ENCODE measurements at regions not wholly inside any gene's neighbourhood (a gene's known extent, or its start where the extent isn't known, plus 50 kb on each side); places are given as distances from the start of the nearest gene placed in this dataset.

DNA sequence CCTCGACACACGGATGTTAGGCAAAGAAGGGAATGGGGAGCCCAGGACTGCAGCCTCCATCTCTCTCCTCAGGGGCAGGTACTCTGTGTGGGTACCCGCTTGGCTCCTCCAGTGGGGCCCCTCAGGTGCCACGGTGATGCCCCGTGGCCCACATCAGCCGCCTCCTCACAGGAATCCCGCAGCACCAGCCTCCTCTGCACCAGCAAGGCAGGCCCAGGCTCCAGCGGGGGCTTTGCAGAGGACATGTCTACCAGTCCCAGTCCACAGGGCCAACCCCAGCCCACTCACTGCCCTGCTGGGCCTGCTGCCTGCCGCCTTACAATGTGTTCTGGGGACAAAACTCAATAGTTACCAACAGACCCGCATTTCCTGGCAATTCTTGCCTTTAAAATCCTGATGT, 61.6 kb upstream of the ADGRA1 start:
- Histone ChIP-seq H3K9ac (replicated peaks; ENCODE audit: extremely low read depth, insufficient read depth, low read length) (no peak overlapping the region), H3K79me2 (ENCODE audit: control insufficient read depth, insufficient read depth, low read length) (no peaks in the 10 kb centered on the region), H3K27me3 (ENCODE audit: control insufficient read depth in 2 of 2, insufficient read depth in 2 of 2, low read length in 2 of 2) (no peaks in the 10 kb centered on the region), H2AFZ (ENCODE audit: low read depth, low read length) (no peak overlapping the region), H4K20me1 (replicated peaks; ENCODE audit: control insufficient read depth, extremely low read depth, insufficient read depth, low read length) (no peaks in the 10 kb centered on the region), H3K4me1 (ENCODE audit: control insufficient read depth, extremely low read depth, insufficient read depth, low read length) (no peaks in the 10 kb centered on the region), H3K4me2 (ENCODE audit: insufficient read depth, low read length) (no peak overlapping the region), H3K27ac (ENCODE audit: insufficient read depth, low read depth, low read length) (no peak overlapping the region), H3K4me3 (replicated peaks in 1 of 3; ENCODE audit: insufficient read depth in 1 of 3, low read depth in 1 of 3, low read length in 3 of 3) (no peak overlapping the region), H3K36me3 (ENCODE audit: control insufficient read depth in 2 of 2, extremely low read depth in 1 of 2, insufficient read depth in 2 of 2, low read length in 2 of 2) (no peaks in the 10 kb centered on the region), H3K9me3 (replicated peaks; ENCODE audit: control insufficient read depth, insufficient read depth, low read length) (no peaks in the 10 kb centered on the region), H3K9me1 (replicated peaks; ENCODE audit: control insufficient read depth, extremely low read depth, insufficient read depth, low read length) (no peaks in the 10 kb centered on the region)
- BruUV-seq (replicated peaks), result no TSS peak
- FAIRE-seq (no peak), DNase-seq (ENCODE audit: low read depth, low spot score) (no peak)
- dilution Hi-C loops (cut with MboI; ENCODE audit: extremely low pct_ligation_motif_present, low sequenced_read_pairs) (no loop called here), intact Hi-C loops (cut with micrococcal nuclease) (no loop called here)
- POLR2A ChIA-PET, result no interaction called here
- CTCF ChIA-PET, result no interaction called here
- TF ChIP-seq JUN (IDR thresholded peaks at IDR 0.05; ENCODE audit: borderline replicate concordance, insufficient read depth, insufficient read length, low read depth), result no peak
- TF ChIP-seq POLR2A (IDR thresholded peaks at IDR 0.05; ENCODE audit: low read depth, low read length), result no peak
- TF ChIP-seq, protein P1, sequence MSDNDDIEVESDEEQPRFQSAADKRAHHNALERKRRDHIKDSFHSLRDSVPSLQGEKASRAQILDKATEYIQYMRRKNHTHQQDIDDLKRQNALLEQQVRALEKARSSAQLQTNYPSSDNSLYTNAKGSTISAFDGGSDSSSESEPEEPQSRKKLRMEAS (IDR thresholded peaks at IDR 0.05; ENCODE audit: insufficient read depth, insufficient read length), result no peak

DNA sequence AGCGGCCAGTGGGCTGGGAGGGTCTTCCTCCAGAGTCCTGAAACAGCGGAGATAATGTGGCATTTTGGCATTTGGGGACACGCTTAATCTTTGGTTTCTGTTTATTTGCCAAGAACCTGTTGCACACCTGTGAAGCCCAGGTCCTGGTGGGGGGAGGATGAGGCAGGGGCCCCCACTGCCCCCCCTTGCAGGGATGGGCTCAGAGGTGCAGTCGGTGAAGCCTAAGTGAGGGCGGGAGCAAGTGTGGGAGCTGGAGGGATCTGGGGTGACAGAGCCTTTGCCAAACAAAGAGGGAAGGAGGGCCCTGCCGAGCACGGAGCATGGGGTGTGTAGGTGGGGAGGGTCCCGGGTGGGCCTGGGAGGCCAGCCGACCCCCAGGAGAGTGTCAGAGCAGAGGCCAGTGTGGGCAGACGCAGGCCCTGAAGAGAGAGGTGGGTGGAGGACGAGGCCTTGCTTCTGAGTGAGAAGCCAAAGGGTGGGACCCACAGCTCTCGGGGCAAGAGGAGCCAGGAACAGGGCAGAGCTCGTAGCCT, 62.1 kb upstream of the ADGRA1 start:
- H3K9me3 ChIP-seq (replicated peaks; ENCODE audit: control insufficient read depth, insufficient read depth, low read length), result no peaks in the 10 kb centered on the region

More for the DNA sequence above, 62.1 kb upstream of the ADGRA1 start:
- Histone ChIP-seq H3K9ac (replicated peaks; ENCODE audit: extremely low read depth, insufficient read depth, low read length) (no peak overlapping the region), H4K20me1 (replicated peaks; ENCODE audit: control insufficient read depth, extremely low read depth, insufficient read depth, low read length) (no peaks in the 10 kb centered on the region), H3K9me1 (replicated peaks; ENCODE audit: control insufficient read depth, extremely low read depth, insufficient read depth, low read length) (no peaks in the 10 kb centered on the region), H3K36me3 (ENCODE audit: control insufficient read depth in 2 of 2, extremely low read depth in 1 of 2, insufficient read depth in 2 of 2, low read length in 2 of 2) (no peaks in the 10 kb centered on the region), H3K4me1 (ENCODE audit: control insufficient read depth, extremely low read depth, insufficient read depth, low read length) (no peaks in the 10 kb centered on the region), H2AFZ (ENCODE audit: low read depth, low read length) (no peak overlapping the region), H3K27ac (ENCODE audit: insufficient read depth, low read depth, low read length) (no peak overlapping the region), H3K4me3 (replicated peaks in 1 of 3; ENCODE audit: insufficient read depth in 1 of 3, low read depth in 1 of 3, low read length in 3 of 3) (no peak overlapping the region), H3K27me3 (ENCODE audit: control insufficient read depth in 2 of 2, insufficient read depth in 2 of 2, low read length in 2 of 2) (no peaks in the 10 kb centered on the region), H3K4me2 (ENCODE audit: insufficient read depth, low read length) (no peak overlapping the region), H3K79me2 (ENCODE audit: control insufficient read depth, insufficient read depth, low read length) (no peaks in the 10 kb centered on the region)
- no peak for FAIRE-seq
- intact Hi-C loops (cut with micrococcal nuclease) (no loop called here), dilution Hi-C loops (cut with MboI; ENCODE audit: extremely low pct_ligation_motif_present, low sequenced_read_pairs) (no loop called here)
- ChIA-PET CTCF (no interaction called here), POLR2A (no interaction called here)
- no peak for TF ChIP-seq MYC (IDR thresholded peaks at IDR 0.05; ENCODE audit: low read depth, low read length)
- no peak for TF ChIP-seq GATA2 (IDR thresholded peaks at IDR 0.05; ENCODE audit: insufficient read depth, insufficient read length, low read depth, low read length)
- TF ChIP-seq, protein P1 (IDR thresholded peaks at IDR 0.05; ENCODE audit: insufficient read depth, insufficient read length), result no peak
- TF ChIP-seq, protein P2, sequence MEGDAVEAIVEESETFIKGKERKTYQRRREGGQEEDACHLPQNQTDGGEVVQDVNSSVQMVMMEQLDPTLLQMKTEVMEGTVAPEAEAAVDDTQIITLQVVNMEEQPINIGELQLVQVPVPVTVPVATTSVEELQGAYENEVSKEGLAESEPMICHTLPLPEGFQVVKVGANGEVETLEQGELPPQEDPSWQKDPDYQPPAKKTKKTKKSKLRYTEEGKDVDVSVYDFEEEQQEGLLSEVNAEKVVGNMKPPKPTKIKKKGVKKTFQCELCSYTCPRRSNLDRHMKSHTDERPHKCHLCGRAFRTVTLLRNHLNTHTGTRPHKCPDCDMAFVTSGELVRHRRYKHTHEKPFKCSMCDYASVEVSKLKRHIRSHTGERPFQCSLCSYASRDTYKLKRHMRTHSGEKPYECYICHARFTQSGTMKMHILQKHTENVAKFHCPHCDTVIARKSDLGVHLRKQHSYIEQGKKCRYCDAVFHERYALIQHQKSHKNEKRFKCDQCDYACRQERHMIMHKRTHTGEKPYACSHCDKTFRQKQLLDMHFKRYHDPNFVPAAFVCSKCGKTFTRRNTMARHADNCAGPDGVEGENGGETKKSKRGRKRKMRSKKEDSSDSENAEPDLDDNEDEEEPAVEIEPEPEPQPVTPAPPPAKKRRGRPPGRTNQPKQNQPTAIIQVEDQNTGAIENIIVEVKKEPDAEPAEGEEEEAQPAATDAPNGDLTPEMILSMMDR (IDR thresholded peaks at IDR 0.05; ENCODE audit: extremely low read depth in 1 of 2, insufficient read depth in 1 of 2, low read depth in 1 of 2, low read length in 2 of 2), result no peak
- no peak for TF ChIP-seq POLR2AphosphoS5 (IDR thresholded peaks at IDR 0.05; ENCODE audit: insufficient read depth, low read depth, low read length)
- TF ChIP-seq EZH2 (IDR thresholded peaks at IDR 0.05; ENCODE audit: borderline replicate concordance, low read depth, low read length, severe bottlenecking), result no peak
- no peak for TF ChIP-seq JUN (IDR thresholded peaks at IDR 0.05; ENCODE audit: borderline replicate concordance, insufficient read depth, insufficient read length, low read depth)
- TF ChIP-seq POLR2A (IDR thresholded peaks at IDR 0.05; ENCODE audit: low read depth, low read length), result no peak
- no peak for TF ChIP-seq FOS (IDR thresholded peaks at IDR 0.05; ENCODE audit: borderline replicate concordance, insufficient read depth, low read length)
- BruUV-seq (replicated peaks), result no TSS peak
- no peak for DNase-seq (ENCODE audit: low read depth, low spot score)

All from endothelial cell of umbilical vein (primary cell).